HepG2 (cell line): ENCODE measurements at regions not wholly inside any gene's neighbourhood (a gene's known extent, or its start where the extent isn't known, plus 50 kb on each side); places are given as distances from the start of the nearest gene placed in this dataset.

Source experiments
- ATAC-seq: fragments of 200-7000 bp; cut with Tn5 transposase; 3 replicates; pipeline ENCODE4 v1.9.1; 2020; ENCODE audit warnings: mild to moderate bottlenecking, moderate library complexity
- BruUV-seq: library from RNA; stranded (reverse); fragments of 400-500 nt; replicated peaks from 2 replicates; lab custom pipeline; 2021; lab: Mats Ljungman, UMichigan
- CTCF ChIA-PET: fragments of 300-600 bp; formaldehyde crosslinking; extraction: SDS; loops from one replicate; lab custom pipeline; 2021; ENCODE audit warnings: low total read pairs, inconsistent platforms, low intra/inter-chr PET ratio; lab: Yijun Ruan, JAX
- POLR2A ChIA-PET: fragments of 350-600 bp; sonication (Branson Sonifier 250); formaldehyde crosslinking; loops from one replicate; lab custom pipeline; 2020; ENCODE audit warnings: antibody characterized with exemption, inconsistent platforms; lab: Yijun Ruan, JAX
- DNase-seq: peaks from one replicate; pipeline ENCODE4 v3.0.0-alpha.2; 2015; ENCODE audit warnings: low spot score
- FAIRE-seq: peaks from 3 replicates; lab custom pipeline; 2011; peaks lifted over from hg19 to GRCh38; lab: Jason Lieb, UNC
- H2AFZ ChIP-seq: one replicate; pipeline ENCODE4 v1.6.1; 2011; ENCODE audit warnings: low read length, inconsistent platforms
- H3K27ac ChIP-seq: fragments of 300-600 bp; 3 replicates; pipeline ENCODE4 v1.8.0; 2011; ENCODE audit warnings: mixed run types, mild to moderate bottlenecking, mixed read lengths, low read length, inconsistent platforms; ENCODE audit not compliant: insufficient read depth; ENCODE audit errors: extremely low read length
- H3K27me3 ChIP-seq, 2 experiments: fragments of 200-600 bp in 1 of 2; 2 replicates in 1 of 2; 3 replicates in 1 of 2; pipeline versions ENCODE4 v1.6.0 to v1.8.0; 2011; ENCODE audit warnings: low read length in 2 of 2, mild to moderate bottlenecking in 2 of 2, moderate library complexity in 2 of 2, inconsistent platforms in 1 of 2; ENCODE audit not compliant: insufficient read depth in 2 of 2, control insufficient read depth in 1 of 2
- H3K36me3 ChIP-seq, 2 experiments: fragments of 200-600 bp in 1 of 2; replicated peaks in 1 of 2; 2 replicates in 1 of 2; 3 replicates in 1 of 2; pipeline versions ENCODE4 v1.5.1 to v1.8.0; 2011; ENCODE audit warnings: low read length in 2 of 2, inconsistent platforms in 1 of 2; ENCODE audit not compliant: insufficient read depth in 2 of 2, control insufficient read depth in 1 of 2
- H3K4me1 ChIP-seq: 2 replicates; pipeline ENCODE4 v1.5.1; 2012; ENCODE audit warnings: low read length, inconsistent platforms; ENCODE audit not compliant: insufficient read depth
- H3K4me2 ChIP-seq: 2 replicates; pipeline ENCODE4 v1.6.0; 2011; ENCODE audit warnings: low read depth, low read length, inconsistent platforms
- H3K4me3 ChIP-seq, 3 experiments: fragments of 200-600 bp in 1 of 3; sonication (generic), shearing (Covaris generic) in 1 of 3; replicated peaks in 1 of 3; 2 replicates each; pipeline ENCODE4 v1.5.1; 2011 to 2016; ENCODE audit warnings: low read length in 3 of 3, inconsistent platforms in 2 of 3, low read depth in 2 of 3, mild to moderate bottlenecking in 2 of 3, control low read depth in 1 of 3, mixed read lengths in 1 of 3; ENCODE audit not compliant: insufficient read depth in 1 of 3
- H3K79me2 ChIP-seq: one replicate; pipeline ENCODE4 v1.6.1; 2011; ENCODE audit warnings: low read length, inconsistent platforms; ENCODE audit not compliant: insufficient read depth
- H3K9ac ChIP-seq: 2 replicates; pipeline ENCODE4 v1.6.0; 2011; ENCODE audit warnings: mild to moderate bottlenecking, low read depth, low read length, inconsistent platforms; ENCODE audit not compliant: insufficient read depth
- H3K9me3 ChIP-seq: 2 replicates; pipeline ENCODE4 v1.5.1; 2012; ENCODE audit warnings: mild to moderate bottlenecking, low read length
- H4K20me1 ChIP-seq: 2 replicates; pipeline ENCODE4 v1.6.0; 2011; ENCODE audit warnings: inconsistent platforms, mild to moderate bottlenecking, low read length, moderate library complexity; ENCODE audit not compliant: insufficient read depth
- ATF1 ChIP-seq: IDR thresholded peaks from 2 replicates; pipeline ENCODE4 v1.6.1; 2016; ENCODE audit warnings: mild to moderate bottlenecking, control low read depth
- BHLHE40 ChIP-seq: IDR thresholded peaks from 2 replicates; pipeline ENCODE4 v1.6.1; 2011; ENCODE audit warnings: low read length, improper control_type of control experiment
- CEBPB ChIP-seq: IDR thresholded peaks from 2 replicates; pipeline ENCODE4 v1.6.1; 2011; ENCODE audit warnings: low read depth, low read length, improper control_type of control experiment, borderline replicate concordance
- CEBPG ChIP-seq: IDR thresholded peaks from 2 replicates; pipeline ENCODE4 v1.6.1; 2016
- HCFC1 ChIP-seq: fragments of 150-350 bp; IDR thresholded peaks from 2 replicates; pipeline ENCODE4 v1.6.1; 2014; ENCODE audit warnings: low read depth, low read length
- NFE2L1 ChIP-seq: sonication (generic); formaldehyde crosslinking; IDR thresholded peaks from 2 replicates; pipeline ENCODE4 v1.4.0; 2020; ENCODE audit warnings: missing genetic modification reagents, mild to moderate bottlenecking, borderline replicate concordance
- TFE3 ChIP-seq: IDR thresholded peaks from 2 replicates; pipeline ENCODE4 v1.6.1; 2016
- ZNF484 ChIP-seq: sonication (generic); formaldehyde crosslinking; IDR thresholded peaks from 2 replicates; pipeline ENCODE4 v1.5.1; 2020; ENCODE audit warnings: mild to moderate bottlenecking, low read depth, missing genetic modification reagents, borderline replicate concordance
- ZXDC ChIP-seq: sonication (generic); formaldehyde crosslinking; IDR thresholded peaks from 2 replicates; pipeline ENCODE4 v1.5.0; 2020; ENCODE audit warnings: mild to moderate bottlenecking, missing genetic modification reagents
- WGBS: methylation state at CpG from one replicate; pipeline ENCODE4 v1.1.6; 2017; ENCODE audit warnings: low lambda C conversion rate; 5-methylcytosine and 5-hydroxymethylcytosine counted together
- in situ Hi-C: cut with HindIII; loops from 2 replicates; pipeline ENCODE4 v1.10.0; 2017; ENCODE audit warnings: low pct_unique_long_range_greater_than_20kb; ENCODE audit not compliant: extremely low pct_ligation_motif_present
- intact Hi-C: fragments of 100-400 bp; cut with micrococcal nuclease; formaldehyde crosslinking; loops from one replicate; pipeline ENCODE4 v1.10.0; 2022; ENCODE audit not compliant: unreplicated experiment

GRCh38 chr5:109496112-109496511 lies 86.3 kb upstream of the PJA2 start:
- Histone ChIP-seq H4K20me1 (no peaks in the 10 kb centered on the region), H3K27me3 (no peaks in the 10 kb centered on the region), H3K9ac (no peak overlapping the region), H2AFZ (no peak overlapping the region)
- intact Hi-C loops: no loop called here
- BruUV-seq: no TSS peak
- 91% methylated on average over 3 of the region's 3 CpGs for WGBS
- DNase-seq: no peak
- TF ChIP-seq ZXDC: no peak
- TF ChIP-seq BHLHE40: no peak
- TF ChIP-seq HCFC1: no peak
- TF ChIP-seq ZNF484 (CRISPR knock-in tag): no peak
- TF ChIP-seq ATF1 (CRISPR knock-in tag): no peak
- TF ChIP-seq NFE2L1 (CRISPR knock-in tag): no peak
- peak; percentile 84 for TF ChIP-seq CEBPB
- TF ChIP-seq TFE3 (CRISPR knock-in tag): no peak
- peak; percentile 17; the same call in 1 of the 2 replicates for TF ChIP-seq CEBPG (CRISPR knock-in tag)
- TF ChIP-seq, all 625 proteins: peak for 2
- Histone ChIP-seq H3K9me3 (no peaks in the 10 kb centered on the region), H3K79me2 (no peaks in the 10 kb centered on the region), H3K36me3 (no peaks in the 10 kb centered on the region), H3K4me2 (no peak overlapping the region), H3K4me1 (no peaks in the 10 kb centered on the region), H3K27ac (no peak overlapping the region), H3K4me3 (no peak overlapping the region)
- FAIRE-seq: no peak
- no peak for ATAC-seq
- in situ Hi-C loops: no loop called here
- CTCF ChIA-PET: no interaction called here
- POLR2A ChIA-PET: no interaction called here
